B cell (primary cell): ENCODE measurements at regions not wholly inside any gene's neighbourhood (a gene's known extent, or its start where the extent isn't known, plus 50 kb on each side); places are given as distances from the start of the nearest gene placed in this dataset.

Experiments
- ATAC-seq: fragments of 200-7000 bp; cut with Tn5 transposase; one replicate; pipeline ENCODE4 v1.10.0; 2021; ENCODE audit warnings: low read depth, mild to moderate bottlenecking, moderate number of reproducible peaks, moderate library complexity
- CTCF ChIA-PET: fragments of 350-600 bp; sonication (Branson Sonifier 250); formaldehyde crosslinking; loops from one replicate; lab custom pipeline; 2021; ENCODE audit warnings: antibody characterized with exemption, inconsistent platforms; lab: Charles Lee
- POLR2A ChIA-PET: fragments of 350-600 bp; sonication (Branson Sonifier 250); formaldehyde crosslinking; loops from one replicate; lab custom pipeline; 2021; ENCODE audit warnings: antibody characterized with exemption; lab: Charles Lee
- DNase-seq: peaks from one replicate; pipeline ENCODE4 v3.0.0; 2013
- H2AFZ ChIP-seq: 2 replicates; pipeline ENCODE4 v1.6.1; 2012; ENCODE audit warnings: mild to moderate bottlenecking, low read depth, low read length; ENCODE audit not compliant: insufficient read depth, poor library complexity, severe bottlenecking
- H3K27ac ChIP-seq, 2 donors: 1 replicate in 1 of 2; 2 replicates in 1 of 2; pipeline ENCODE4 v1.5.1; 2012 to 2013; ENCODE audit warnings: low read length in 2 of 2, mild to moderate bottlenecking in 2 of 2, moderate library complexity in 1 of 2
- H3K27me3 ChIP-seq, 4 experiments: fragments of 200-600 bp in 1 of 4; sonication (generic) in 1 of 4; replicated peaks in 1 of 4; 1 replicate in 2 of 4; 2 replicates in 2 of 4; pipeline versions ENCODE4 v1.6.1 to v1.7.0; 2013 to 2016; ENCODE audit warnings: low read length in 3 of 4, mild to moderate bottlenecking in 2 of 4, mixed read lengths in 1 of 4, moderate library complexity in 1 of 4; ENCODE audit not compliant: insufficient read depth in 4 of 4, control insufficient read depth in 3 of 4; ENCODE audit errors: control extremely low read depth in 1 of 4
- H3K36me3 ChIP-seq, 2 experiments: replicated peaks in 1 of 2; 1 replicate in 1 of 2; 2 replicates in 1 of 2; pipeline versions ENCODE4 v1.6.1 to v1.7.1; 2013; ENCODE audit warnings: low read length in 1 of 2; ENCODE audit not compliant: insufficient read depth in 2 of 2, control insufficient read depth in 1 of 2; ENCODE audit errors: control extremely low read depth in 1 of 2, extremely low read depth in 1 of 2
- H3K4me1 ChIP-seq, 2 donors: fragments of 200-600 bp in 1 of 2; sonication (generic) in 1 of 2; 1 replicate in 1 of 2; 2 replicates in 1 of 2; pipeline versions ENCODE4 v1.5.1 to v1.6.1; 2013 to 2017; ENCODE audit warnings: low read length in 2 of 2; ENCODE audit not compliant: control insufficient read depth in 2 of 2, insufficient read depth in 2 of 2
- H3K4me2 ChIP-seq: replicated peaks from 2 replicates; pipeline ENCODE3; 2012; ENCODE audit warnings: mild to moderate bottlenecking, low read depth, low read length; ENCODE audit not compliant: poor library complexity, severe bottlenecking
- H3K4me3 ChIP-seq, 5 experiments: fragments of 200-600 bp in 1 of 5; sonication (generic) in 1 of 5; 1 replicate in 3 of 5; 2 replicates in 2 of 5; pipeline versions ENCODE4 v1.5.1 to v1.7.0; 2011 to 2016; ENCODE audit warnings: low read length in 4 of 5, mild to moderate bottlenecking in 4 of 5, low read depth in 2 of 5, control low read depth in 1 of 5, moderate library complexity in 1 of 5; ENCODE audit not compliant: insufficient read depth in 1 of 5; ENCODE audit errors: control extremely low read depth in 1 of 5, extremely low read depth in 1 of 5
- H3K79me2 ChIP-seq: fragments of 200-600 bp; sonication (generic); one replicate; pipeline ENCODE4 v1.6.0; 2016; ENCODE audit warnings: low read length; ENCODE audit not compliant: control insufficient read depth, insufficient read depth
- H3K9ac ChIP-seq: fragments of 200-600 bp; sonication (generic); 2 replicates; pipeline ENCODE4 v1.6.1; 2017; ENCODE audit warnings: mild to moderate bottlenecking, low read length, moderate library complexity
- H3K9me3 ChIP-seq, 3 donors: one replicate each; pipeline versions ENCODE4 v1.6.1 to v1.7.1; 2013; ENCODE audit warnings: low read length in 2 of 3; ENCODE audit not compliant: control insufficient read depth in 2 of 3, insufficient read depth in 1 of 3; ENCODE audit errors: control extremely low read depth in 1 of 3
- H4K20me1 ChIP-seq: 2 replicates; pipeline ENCODE4 v1.6.0; 2012; ENCODE audit warnings: mild to moderate bottlenecking, low read length; ENCODE audit not compliant: insufficient read depth, control insufficient read depth, poor library complexity, severe bottlenecking
- H3K27ac Mint-ChIP-seq: one replicate; pipeline ENCODE4 v1.8.0; 2021; ENCODE audit warnings: mixed read lengths
- H3K27me3 Mint-ChIP-seq: one replicate; pipeline ENCODE4 v1.8.0; 2021; ENCODE audit warnings: mixed read lengths
- H3K4me1 Mint-ChIP-seq: one replicate; pipeline ENCODE4 v1.8.0; 2021; ENCODE audit warnings: mixed read lengths
- H3K4me3 Mint-ChIP-seq: one replicate; pipeline ENCODE4 v1.8.0; 2021; ENCODE audit warnings: mixed read lengths
- H3K9me3 Mint-ChIP-seq: one replicate; pipeline ENCODE4 v1.8.0; 2022; ENCODE audit warnings: mixed read lengths; ENCODE audit not compliant: insufficient read depth
- EZH2 ChIP-seq: IDR thresholded peaks from 2 replicates; pipeline ENCODE4 v1.6.1; 2012; ENCODE audit warnings: borderline replicate concordance, low read depth, mild to moderate bottlenecking, moderate library complexity, low read length; ENCODE audit not compliant: insufficient read depth, poor library complexity, severe bottlenecking
- WGBS: methylation state at CpG from one replicate; pipeline ENCODE4 v1.1.5; 2013; ENCODE audit warnings: missing lambda C conversion rate; ENCODE audit not compliant: insufficient coverage; 5-methylcytosine and 5-hydroxymethylcytosine counted together
- intact Hi-C: fragments of 100-400 bp; cut with micrococcal nuclease; formaldehyde crosslinking; loops from one replicate; pipeline ENCODE4 v1.10.0; 2022
- TF ChIP-seq, protein P1 (sequence below): fragments of 200-600 bp; IDR thresholded peaks from one replicate; pipeline ENCODE4 v1.8.0; 2022; ENCODE audit warnings: antibody characterized with exemption, mild to moderate bottlenecking

DNA sequence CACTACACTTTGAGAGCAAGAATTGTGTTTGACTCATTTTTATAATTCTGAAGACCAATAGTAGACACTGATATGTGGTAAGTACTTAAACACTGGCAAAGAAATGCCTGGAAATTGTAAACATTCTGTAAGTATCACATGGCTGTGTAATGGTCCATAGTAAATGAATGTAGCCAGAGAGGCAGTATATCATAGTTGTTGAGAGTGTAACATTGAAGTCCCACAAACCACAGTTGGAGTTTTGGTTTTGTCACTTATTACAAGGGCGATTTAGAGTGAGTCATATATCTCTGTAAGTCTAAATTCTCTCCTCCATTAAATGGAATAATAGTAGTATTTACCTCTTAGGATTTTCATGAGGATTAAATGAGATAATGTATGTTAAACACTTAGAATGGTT is 181.1 kb upstream of the MEF2C start:
- ATAC-seq: no peak
- intact Hi-C loops: no loop called here
- DNase-seq: no peak

DNA sequence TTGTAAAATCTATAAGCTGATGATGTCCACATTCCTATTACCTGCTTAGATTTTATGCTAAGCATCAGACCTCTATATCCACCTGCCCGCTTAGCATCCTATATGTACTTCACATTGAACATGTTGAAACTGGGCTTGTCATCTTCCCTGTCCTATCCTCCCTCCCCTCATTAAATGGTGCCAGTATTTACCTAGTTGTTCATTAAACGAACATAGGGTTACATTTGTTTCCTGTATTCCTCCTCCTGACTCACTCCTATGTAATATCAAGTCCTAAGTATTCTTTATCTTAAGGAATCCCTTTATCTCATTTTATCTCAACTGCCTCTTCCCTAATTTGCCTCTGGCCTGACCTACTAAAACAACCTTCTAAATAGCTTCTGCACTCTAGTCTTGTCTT is 177.8 kb upstream of the MEF2C start:
- Histone ChIP-seq H3K4me3 (no peak overlapping the region), H3K4me1 (no peaks in the 10 kb centered on the region), H3K27me3 (no peaks in the 10 kb centered on the region), H4K20me1 (no peaks in the 10 kb centered on the region), H3K79me2 (no peaks in the 10 kb centered on the region), H3K9ac (no peak overlapping the region), H3K9me3 (no peaks in the 10 kb centered on the region), H2AFZ (no peak overlapping the region), H3K4me2 (no peak overlapping the region), H3K27ac (no peak overlapping the region), H3K36me3 (no peaks in the 10 kb centered on the region)
- WGBS: 100% methylated on average over 1 of the region's 2 CpGs
- no peak overlapping the region for H3K27ac Mint-ChIP-seq
- ChIA-PET CTCF (no interaction called here), POLR2A (no interaction called here)
- H3K9me3 Mint-ChIP-seq: no peaks in the 10 kb centered on the region
- H3K4me1 Mint-ChIP-seq: no peaks in the 10 kb centered on the region
- ATAC-seq (no peak), DNase-seq (no peak)
- no peak overlapping the region for H3K4me3 Mint-ChIP-seq
- TF ChIP-seq, protein P1, sequence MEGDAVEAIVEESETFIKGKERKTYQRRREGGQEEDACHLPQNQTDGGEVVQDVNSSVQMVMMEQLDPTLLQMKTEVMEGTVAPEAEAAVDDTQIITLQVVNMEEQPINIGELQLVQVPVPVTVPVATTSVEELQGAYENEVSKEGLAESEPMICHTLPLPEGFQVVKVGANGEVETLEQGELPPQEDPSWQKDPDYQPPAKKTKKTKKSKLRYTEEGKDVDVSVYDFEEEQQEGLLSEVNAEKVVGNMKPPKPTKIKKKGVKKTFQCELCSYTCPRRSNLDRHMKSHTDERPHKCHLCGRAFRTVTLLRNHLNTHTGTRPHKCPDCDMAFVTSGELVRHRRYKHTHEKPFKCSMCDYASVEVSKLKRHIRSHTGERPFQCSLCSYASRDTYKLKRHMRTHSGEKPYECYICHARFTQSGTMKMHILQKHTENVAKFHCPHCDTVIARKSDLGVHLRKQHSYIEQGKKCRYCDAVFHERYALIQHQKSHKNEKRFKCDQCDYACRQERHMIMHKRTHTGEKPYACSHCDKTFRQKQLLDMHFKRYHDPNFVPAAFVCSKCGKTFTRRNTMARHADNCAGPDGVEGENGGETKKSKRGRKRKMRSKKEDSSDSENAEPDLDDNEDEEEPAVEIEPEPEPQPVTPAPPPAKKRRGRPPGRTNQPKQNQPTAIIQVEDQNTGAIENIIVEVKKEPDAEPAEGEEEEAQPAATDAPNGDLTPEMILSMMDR: no peak
- no peak for TF ChIP-seq EZH2
- intact Hi-C loops: no loop called here
- no peaks in the 10 kb centered on the region for H3K27me3 Mint-ChIP-seq

More for the DNA sequence above, 181.1 kb upstream of the MEF2C start:
- Histone ChIP-seq H4K20me1 (no peaks in the 10 kb centered on the region), H3K79me2 (no peaks in the 10 kb centered on the region), H3K27ac (no peak overlapping the region), H3K27me3 (no peaks in the 10 kb centered on the region), H3K36me3 (no peaks in the 10 kb centered on the region), H3K4me3 (no peak overlapping the region), H3K4me1 (no peaks in the 10 kb centered on the region), H2AFZ (no peak overlapping the region), H3K9ac (no peak overlapping the region), H3K9me3 (no peaks in the 10 kb centered on the region), H3K4me2 (no peak overlapping the region)
- POLR2A ChIA-PET: no interaction called here
- no peak overlapping the region for H3K4me3 Mint-ChIP-seq
- H3K27me3 Mint-ChIP-seq: no peaks in the 10 kb centered on the region
- CTCF ChIA-PET: no interaction called here
- whole genome bisulfite sequencing: no CpG with 5 or more reads among the region's 1 CpG
- no peak overlapping the region for H3K27ac Mint-ChIP-seq
- no peaks in the 10 kb centered on the region for H3K9me3 Mint-ChIP-seq
- TF ChIP-seq, protein P1: no peak
- no peak for TF ChIP-seq EZH2
- no peaks in the 10 kb centered on the region for H3K4me1 Mint-ChIP-seq
